ENCODE measurements at regions not wholly inside any gene's neighbourhood (a gene's known extent, or its start where the extent isn't known, plus 50 kb on each side); places are given as distances from the start of the nearest gene placed in this dataset.

DNA sequence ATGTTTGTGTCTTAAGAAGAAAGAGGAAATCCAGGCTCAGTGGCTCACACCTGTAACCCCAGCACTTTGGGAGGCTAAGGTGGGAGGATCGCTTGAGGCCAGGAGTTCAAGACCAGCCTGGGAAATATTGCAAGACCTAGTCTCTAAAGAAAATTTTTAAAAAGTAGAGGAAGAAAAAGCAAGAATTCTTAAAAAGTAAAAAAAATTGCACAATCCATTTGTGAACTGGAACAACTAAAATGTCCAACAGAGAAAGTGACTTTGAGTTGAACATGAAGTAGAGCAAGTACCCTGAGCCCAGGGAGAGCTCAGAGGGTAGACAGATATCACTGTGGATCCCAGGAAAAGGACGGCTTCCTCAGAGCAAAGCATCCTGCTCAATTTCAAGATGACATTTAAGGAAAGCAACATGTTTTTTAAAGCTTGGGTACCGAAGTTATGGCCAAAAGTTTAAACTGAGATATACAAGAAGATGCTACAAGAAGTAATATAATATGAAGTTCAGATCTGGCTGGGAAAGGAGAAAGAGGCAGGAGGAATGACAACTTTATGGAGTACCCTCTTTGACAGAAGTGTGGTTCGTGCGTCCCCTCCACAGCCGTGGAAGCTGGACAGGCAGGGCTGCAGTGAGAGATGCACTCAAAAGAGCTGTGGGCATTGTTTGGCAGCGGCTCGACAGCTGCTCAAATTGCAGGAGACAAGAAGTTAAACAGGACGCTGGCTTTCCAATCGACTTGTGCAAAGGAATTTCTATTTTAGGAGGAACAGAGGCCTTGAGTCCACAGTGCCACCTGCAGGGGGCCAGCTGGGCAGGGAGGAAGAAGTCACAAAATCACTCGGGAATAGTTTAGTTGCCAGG is 201.3 kb downstream of the JCAD start:
- DNase-seq (ENCODE audit: low read depth), result peak; percentile 82

DNA sequence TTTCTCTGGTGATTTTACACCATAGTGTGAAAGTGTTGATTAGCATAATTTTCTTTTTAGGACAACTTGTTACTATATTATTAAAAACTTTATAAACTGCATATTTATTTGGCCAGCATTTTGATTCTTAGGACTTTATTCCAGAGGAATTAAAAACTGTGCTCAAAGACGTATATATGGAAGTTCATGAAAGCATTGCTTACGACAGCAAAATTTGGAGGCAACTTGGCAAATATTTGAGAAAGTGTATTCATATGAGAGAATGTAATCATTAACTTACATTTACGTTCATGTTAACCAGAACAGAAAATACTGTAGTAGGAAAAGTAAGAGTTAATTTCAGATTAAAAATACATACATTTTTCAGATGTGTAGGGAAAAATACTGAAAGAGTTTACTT is 203.1 kb downstream of the JCAD start:
- DNase-seq (ENCODE audit: low read depth), result no peak

DNA sequence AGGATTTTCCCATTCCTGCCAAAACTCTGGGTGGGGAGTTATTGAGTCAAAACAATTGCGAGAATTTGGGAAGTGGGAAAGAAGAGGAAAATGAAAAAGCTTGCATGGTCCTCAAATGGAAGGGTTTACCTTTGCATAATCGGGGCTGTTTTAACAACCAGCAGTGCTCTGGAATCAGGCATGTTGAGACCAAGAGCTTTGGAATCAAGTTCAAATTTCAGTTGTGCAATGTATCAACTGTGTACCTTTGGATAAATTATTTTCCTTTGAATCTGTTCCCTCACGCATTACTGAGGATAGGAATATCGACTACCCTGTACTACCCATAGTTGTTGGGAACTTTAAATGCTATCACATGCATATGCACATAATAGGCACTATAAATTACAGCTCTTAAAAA is 205.5 kb downstream of the JCAD start:
- no peak for DNase-seq (ENCODE audit: low read depth)

DNA sequence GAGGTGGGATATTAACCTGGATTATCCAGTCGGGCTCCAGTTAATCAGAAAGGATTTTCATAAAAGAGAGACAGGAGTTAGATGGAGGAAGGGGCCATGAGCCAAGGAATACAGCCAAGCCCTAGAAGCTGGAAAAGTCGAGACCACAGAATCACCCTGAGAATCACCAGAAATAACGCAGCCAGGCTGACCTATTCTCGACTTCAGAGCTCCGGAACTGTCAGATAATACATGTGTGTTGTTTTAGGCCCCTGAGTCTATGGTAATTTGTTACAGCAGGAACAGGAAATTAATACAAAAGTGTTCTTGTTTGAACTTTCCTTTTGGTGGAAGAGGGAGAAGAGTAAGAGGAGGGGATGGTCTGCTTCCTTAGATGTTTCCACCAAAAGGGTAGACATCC is 208.1 kb downstream of the JCAD start:
- DNase-seq (ENCODE audit: low read depth), result no peak

DNA sequence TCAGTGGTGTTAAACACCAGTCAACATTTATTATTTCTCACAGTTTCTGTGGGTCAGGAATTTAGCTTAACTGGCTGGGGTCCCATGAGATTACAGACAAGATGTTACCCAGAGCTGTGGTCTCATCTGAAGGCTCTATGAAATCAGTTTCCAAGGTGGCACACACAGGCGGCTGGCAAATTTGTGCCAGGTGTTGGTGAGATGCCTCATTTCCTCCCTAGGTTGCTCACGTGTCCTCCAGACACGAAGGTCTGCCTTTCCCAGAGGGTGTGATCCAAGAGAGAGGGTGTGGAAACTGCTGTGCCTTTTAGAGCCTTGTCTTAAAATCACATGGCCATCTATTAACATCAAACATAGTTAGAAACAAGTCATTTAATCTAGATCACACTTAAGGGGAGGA is 209.0 kb downstream of the JCAD start:
- DNase-seq (ENCODE audit: low read depth), result peak; percentile 20

DNA sequence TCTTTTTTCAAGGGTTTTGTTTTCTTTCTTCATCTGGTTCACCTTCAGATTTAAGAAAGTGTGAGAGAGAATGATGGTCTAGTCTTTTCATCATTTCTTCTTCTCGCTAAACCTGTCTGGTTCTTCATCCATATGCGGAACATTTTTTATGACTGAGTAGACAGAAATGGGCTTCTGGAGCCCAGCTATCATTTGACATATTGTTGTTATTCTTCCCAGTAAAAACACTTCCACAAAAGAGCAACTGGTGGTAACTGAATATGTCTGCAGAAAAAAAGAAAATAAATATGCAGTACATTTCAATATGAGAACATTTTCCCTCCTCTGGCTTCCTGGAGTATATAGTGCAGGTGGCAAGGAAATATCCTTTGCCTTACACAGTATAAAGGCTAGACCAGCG is 209.5 kb downstream of the JCAD start:
- no peak for DNase-seq (ENCODE audit: low read depth)

DNA sequence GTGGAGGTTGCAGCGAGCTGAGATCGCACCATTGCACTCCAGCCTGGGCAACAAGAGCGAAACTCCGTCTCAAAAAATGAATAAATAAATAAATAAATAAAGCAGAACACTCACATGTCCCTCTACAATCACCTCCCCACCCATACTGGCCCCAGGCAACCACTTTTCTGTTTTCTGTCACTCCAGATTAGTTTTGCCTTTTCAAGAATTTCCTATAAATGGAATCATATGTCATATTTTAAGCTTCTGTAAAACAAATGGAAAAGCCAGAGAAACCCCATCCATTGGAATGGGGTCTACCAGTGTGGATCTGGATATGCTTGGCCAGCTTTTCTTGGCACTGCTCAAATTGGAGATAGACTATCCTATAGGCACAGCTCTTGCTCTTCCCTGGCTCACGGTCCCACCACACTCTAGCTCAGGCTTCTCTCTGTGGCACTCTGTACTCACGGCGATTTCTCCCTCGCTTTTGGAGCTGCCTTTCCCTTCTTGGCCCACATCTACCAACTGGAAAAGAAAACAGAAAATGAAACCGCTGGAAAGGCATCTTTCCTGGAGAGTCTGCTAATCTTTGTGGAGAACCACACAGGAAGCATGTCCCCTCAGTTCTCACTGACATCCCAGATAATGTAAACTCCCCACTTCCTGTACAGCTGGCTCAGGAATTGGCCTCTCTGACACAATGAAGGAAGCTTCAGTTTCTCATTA is 210.1 kb downstream of the JCAD start:
- peak; percentile 87 for DNase-seq (ENCODE audit: low read depth)

DNA sequence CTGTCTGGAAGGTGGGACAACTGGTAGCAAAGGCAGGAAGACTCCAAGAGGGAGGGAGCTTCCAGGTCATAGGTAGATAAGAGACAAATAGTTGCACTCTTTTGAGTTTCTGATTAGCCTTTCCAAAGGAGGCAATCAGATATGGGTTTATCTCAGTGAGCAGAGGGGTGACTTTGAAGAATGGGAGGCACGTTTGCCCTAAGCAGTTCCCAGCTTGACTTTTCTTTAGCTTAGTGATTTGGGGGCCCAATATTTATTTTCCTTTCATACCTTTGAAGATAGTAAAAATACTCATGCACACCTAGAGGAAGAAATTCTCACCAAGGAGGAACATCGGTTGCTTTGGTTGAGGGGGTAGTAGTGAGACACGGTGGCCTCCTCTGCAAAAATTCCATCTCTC is 212.1 kb upstream of the SVIL start:
- no peak for DNase-seq (ENCODE audit: low read depth)

DNA sequence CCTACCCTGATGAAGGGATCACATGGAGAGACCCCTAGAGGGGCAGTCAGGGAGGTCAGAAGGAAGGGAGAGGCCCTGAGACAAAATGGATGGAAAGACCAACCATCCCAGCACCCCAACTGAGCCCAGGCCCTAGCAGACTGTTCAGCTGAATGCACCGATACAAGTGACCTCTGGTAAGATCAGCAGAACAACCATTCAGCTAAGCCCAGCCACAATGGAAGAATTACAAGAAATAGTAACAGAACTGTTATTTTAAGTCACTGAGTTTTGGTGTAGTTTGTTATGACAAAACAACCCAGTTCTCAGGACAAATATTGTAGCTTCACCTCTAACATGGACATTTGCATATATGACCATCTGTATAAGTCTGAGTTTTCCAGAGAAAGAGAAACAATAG is 210.4 kb upstream of the SVIL start:
- no peak for DNase-seq (ENCODE audit: low read depth)

DNA sequence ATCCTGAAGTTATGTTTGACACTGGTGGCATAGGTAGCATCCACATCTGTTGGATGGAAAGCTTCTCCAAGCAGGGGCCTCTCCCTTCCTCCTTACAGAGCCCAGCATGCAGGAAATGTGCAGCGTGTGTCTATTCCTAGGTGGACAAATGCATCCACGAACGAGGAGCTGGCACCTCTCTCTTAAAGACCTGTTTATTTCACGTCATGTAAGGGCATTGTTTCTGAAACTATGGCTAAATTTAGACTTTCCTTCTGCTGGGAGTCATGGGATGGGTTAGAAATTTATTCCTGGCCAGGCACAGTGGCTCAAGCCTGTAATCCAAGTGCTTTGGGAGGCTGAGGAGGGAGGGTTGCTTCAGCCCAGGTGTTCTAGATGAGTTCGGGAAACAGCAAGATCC is 208.4 kb upstream of the SVIL start:
- DNase-seq (ENCODE audit: low read depth), result no peak

DNA sequence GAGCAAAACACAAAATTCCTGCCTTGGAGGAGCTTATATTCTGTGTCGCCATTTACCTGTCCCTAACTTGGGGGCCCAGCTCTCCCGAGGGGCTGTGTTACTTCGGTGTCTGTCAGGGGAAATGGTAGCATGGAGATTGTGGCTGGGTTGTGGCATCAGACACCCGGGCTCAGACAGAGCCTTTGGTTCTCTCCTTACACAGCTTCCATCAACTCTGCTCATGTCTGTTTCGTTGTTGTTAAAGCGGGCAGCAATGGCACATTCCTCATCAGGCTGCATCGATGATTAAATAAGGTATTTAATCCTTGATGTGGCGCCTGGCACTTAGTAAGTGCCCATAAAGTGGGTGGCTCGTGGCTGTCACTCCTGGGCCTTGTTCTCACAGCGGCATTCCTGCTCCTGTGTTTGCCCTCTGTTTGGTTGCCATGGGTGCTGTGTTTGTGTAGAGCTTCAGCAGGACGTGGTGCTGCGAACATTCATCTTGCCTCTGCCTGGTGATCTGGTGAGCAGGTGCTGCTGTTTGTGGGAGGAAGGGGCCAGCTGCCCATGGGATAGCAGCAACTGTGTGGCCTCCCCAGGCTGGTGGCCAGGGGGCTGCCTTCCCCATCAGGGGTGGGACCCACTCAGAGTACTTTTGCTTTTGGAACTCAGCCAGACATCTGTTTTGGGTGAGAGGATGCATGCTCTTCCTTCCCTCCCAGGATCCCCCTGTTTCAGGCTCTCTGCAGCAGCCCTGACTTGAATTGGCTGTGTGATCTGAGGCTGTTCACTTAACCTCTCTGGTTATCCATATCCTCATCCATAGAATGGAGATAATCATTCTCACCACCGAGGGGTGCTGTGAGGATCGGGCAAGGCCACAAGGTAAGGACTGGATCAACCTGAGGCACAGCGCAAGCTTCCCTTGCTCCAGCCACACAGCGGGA is 207.2 kb upstream of the SVIL start:
- peak; percentile 61 for DNase-seq (ENCODE audit: low read depth)

DNA sequence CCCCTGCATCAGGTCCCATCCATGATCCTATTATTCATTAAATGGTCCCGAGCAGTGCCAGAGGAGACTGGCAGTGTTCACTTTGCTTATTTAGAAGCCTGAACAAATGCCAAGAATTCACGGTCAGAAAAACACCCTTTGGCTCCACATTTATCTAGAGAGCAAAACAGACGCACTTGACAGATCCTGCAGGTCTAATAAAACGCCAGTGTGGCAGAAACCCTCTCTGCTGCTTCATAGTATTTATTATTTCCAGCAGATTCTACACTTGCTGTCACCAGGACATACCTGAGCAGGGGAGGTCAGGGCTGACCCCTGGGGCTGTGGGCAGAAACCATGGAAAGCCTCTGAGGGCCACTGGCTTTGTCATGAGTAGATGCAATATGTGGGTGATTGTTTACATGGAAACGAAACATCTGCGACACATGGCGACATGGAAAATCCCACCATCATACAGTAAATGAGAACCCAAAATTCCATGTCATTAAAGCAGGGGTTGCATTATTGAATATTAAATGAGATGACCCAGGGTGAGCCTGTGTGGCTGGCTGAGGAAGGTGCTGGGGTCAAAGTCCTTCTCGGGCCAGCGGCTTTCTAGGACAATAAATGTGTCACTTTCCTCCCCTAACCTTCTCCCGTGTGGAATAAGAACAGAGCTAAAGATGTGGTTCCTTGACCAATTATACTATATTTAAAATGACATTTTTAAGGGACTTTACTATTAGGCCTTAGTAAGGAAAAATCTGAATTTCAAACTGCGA is 205.9 kb upstream of the SVIL start:
- DNase-seq (ENCODE audit: low read depth), result no peak

DNA sequence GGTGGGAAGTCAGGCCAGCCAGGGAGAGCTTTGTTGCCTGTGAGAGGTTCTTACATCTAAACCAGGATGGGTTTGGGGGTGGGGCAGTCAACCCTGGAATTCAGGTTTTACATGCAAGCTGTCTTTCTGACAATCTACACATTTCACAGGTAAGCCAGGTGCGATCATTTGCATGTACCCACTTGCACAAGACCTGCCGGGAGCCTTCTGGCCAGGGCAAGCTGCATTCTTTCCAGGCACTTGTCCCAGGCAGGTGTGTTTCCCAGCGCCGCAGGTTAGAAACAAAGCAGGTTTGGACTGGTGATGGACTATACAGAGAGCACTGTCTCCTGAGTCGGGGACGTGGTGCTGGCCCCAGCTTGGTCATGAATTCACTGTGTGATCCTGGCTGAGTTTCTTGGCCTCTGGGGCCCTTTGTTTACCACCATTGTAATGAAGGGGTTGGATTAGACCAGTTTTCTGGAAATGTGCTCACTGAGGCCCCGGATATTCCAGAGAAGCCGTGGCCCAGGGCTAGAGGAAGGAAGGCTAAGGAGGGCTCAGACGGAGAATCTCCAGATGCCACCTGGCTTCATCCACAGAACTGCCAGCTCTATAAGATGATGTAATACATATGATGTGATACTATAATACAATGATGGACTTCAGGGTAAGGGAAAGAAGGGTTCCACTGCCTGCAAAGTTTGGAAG is 205.2 kb upstream of the SVIL start:
- DNase-seq (ENCODE audit: low read depth), result no peak

DNA sequence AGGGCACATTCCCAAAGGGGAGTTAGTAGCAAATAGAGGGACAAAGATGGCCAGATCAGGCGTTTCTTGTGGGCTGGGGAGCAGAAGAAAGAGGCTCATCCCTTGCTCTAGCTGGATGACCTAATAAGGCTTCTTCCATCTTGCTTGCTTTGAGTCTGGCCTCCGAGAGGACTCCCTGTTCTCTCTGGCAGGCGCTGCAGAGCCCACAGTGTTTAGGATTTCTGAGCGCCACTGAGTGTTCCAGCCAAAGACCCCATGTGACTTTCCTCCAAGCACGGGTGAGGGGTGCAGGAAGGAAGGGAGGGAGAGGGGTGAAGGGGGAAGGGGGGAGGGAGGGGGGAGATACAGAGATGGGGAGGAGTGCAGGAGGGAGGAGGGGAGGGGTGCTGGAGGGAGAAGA is 203.8 kb upstream of the SVIL start:
- no peak for DNase-seq (ENCODE audit: low read depth)

DNA sequence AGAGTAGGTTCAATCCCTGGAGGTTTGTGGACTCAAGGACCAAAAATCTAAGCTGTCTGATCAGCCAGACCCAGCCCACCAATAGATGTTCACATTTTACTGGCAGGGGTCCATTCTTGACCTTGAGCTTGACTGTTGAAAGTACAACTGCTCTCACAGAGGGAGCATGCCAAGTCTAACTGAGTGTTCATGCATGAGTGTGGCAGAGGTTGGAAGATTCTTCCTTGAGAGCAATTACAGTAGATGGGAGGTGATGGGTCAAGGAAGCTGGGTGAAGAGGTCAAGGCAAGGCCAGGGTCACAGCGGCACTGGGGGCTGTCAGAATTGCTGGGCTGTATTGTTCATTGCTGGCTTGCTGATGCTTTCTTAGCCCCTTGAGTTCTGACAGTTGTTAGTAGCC is 202.8 kb upstream of the SVIL start:
- no peak for DNase-seq (ENCODE audit: low read depth)

DNA sequence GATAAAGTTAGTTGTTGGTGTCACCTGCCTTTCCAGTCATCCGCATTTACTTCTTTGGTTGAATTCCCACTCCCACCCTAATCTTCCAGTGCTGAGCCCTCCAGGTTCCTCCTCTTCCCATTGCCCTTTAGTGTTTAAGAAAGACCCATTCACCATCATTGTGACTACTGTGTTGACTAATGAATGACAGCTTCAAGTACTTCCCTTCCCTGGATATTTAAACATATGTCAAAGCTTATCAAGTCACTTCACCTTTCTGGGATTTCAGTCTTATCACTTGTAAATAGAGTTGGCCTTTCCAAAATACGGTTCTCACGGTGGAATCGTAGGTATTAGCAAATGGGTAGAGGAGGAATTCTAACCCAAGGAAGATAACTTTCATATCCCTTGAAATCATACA is 201.6 kb upstream of the SVIL start:
- DNase-seq (ENCODE audit: low read depth), result no peak

DNA sequence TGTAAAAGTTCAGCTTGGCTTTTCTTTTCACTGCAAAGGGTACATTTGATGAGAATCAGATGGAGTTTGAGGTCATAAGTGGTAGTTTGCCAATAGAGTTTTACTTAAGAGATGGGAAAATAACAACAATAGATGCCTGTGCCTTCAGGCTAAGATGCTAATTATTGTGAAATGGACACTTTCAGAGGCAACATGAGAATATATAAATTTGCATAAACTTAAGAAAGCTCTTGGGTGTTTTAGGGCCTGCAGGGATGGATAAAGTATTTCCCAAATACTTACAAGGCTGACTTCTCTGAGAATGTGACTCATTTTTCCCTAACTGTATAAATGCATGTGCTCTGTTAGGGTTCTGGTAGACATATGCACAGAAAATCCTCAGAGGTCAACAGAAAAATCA is 200.3 kb upstream of the SVIL start:
- no peak for DNase-seq (ENCODE audit: low read depth)

DNA sequence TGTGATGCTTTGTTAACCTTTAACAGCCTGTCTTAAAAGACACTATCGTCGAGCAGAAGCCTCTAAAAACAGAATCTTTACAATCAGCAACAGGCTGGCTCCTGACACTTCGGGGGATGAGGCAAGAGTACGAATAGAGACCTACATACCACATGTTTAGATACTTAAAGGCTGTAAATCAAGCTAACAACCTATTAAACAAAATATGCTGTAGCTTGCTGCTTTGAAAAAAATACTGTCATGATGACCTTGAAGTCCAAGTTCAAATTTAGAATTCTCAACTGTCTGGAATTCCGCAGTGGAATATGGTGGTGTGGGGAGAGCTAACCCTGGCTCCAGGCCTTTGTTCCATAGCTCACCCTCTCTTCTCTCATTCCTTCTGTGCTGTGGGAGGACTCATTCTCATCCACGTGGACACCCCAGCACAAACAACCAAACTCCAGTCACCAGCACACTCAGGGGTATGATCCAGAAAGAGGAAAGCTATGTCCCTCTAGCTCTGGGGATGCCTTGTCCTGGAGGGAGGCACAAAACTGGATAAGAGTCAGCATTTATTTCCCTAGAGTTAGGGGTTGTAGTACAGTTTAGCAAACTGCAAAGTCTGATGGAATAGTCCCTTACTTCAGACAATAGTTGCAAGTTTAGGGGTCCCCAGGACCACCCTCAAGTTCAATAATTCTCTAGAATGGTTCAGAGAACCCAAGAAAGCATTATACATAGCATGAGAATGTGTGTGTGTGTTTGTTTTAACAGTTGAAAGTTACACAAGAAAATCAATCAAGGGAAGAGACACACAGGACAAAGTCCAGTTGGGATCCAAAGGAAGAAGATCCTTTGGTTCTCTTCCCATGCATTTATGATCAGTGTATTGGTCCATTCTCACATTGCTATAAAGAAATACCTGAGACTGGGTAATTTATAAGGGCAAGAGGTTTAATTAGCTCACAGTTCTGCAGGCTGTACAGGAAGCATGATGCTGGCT is 196.1 kb upstream of the SVIL start:
- no peak for DNase-seq (ENCODE audit: low read depth)

DNA sequence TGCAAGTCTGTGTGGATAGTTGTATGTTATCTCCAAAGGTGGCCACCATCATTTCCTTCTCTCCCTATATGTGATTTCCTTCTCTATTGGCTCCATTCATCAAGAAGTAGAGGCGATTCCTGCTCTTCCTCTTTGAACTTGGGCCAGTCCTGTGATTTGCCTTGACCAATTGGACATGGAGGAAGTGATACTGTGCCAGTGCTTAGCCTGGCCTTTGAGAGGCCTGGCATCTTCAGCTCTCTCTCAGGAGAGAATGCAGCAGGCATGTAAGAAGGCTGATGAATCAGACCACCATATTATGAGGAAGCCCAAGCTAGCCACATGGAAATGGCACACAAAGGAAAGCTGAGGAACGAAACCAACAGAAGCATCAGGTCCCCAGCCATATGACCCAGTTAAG is 195.0 kb upstream of the SVIL start:
- no peak for DNase-seq (ENCODE audit: low read depth)

DNA sequence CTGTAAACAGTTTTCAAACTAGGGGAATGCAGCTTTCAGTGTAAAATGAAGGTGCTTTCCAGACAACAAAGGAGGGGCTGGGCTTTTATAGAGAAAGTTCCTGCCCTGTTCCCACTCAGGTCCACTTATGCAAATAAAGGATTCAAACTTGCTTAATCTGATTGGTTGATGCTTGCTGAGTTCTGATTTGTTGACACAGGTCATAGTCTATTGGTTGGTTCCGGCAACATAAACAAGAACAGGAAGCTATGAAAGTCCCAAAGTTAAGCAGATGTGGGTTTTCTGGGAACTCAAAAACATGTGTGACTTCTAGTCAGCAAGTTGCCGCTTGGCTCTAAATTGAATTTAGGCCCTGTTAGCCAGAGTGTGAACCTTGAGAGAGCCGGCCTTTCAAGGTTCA is 194.2 kb upstream of the SVIL start:
- DNase-seq (ENCODE audit: low read depth), result no peak

Measured in Daoy (cell line).